ENCODE measurements at regions not wholly inside any gene's neighbourhood (a gene's known extent, or its start where the extent isn't known, plus 50 kb on each side); places are given as distances from the start of the nearest gene placed in this dataset. TPM values are rescaled to one million over a fixed set of nuclear protein-coding genes. Genes with fewer than 3 reads are reported as not detected.

GRCh38 chr3:159929171-159930141 is 59.2 kb upstream of the IL12A start:
- ATAC-seq (ENCODE audit: poor library complexity): peak; percentile 87
- intact Hi-C loops (cut with DNase I): no loop called here
- DNase-seq: no peak

- intact Hi-C loops (cut with DNase I): no loop called here
- ATAC-seq (ENCODE audit: poor library complexity) (no peak), DNase-seq (no peak)
Observed at GRCh38 chr3:159934216-159934615, 54.4 kb upstream of the IL12A start.

DNA sequence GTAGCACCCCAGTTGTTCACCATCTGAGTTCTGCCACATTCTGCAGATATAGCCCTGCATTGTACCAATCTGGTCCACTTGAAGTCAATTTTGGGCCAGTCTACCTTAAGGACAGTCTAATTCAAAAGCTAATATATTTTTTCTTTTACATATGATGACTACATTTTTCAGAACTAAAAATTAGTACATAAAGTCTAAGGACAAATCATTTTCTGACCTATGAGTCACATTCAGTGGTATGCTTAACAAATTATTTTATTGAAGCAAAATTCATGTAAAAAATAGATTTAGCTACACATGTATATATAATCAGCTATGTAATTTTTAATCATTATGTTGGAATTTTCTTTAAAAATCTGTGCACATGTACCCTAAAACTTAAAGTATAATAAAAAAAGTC is 52.1 kb upstream of the IL12A start:
- no peak for ATAC-seq (ENCODE audit: poor library complexity)
- intact Hi-C loops (cut with DNase I): no loop called here
- DNase-seq: no peak

DNA sequence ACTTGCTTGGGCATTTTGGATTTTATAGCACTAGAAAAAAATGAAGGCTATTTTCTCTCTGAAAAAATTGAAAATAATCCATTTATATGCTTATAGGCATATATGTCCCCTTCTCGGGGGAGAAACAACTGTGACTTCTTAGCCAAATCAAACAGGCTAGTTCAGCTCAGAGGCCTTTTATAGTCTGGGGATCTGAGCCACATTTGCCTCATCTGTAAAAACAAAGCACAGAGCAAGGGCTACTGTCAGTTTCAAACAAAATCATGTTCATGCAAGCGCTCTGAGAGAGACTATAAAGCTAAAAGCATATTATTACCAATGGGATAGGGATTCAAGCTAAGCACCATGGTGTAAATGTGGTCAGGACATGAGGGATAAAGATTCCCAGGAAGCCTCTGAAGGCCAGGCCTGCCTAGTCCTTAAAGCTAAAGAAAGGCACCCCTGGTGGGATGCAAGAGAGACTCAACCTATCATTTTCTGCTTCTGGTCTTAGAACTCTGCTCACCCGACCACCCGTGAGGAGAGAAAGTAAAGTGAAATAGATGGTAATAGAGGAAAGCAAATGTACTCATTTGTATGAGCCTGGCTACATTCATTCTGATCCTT is 51.0 kb upstream of the IL12A start:
- intact Hi-C loops (cut with DNase I): no loop called here
- ATAC-seq (ENCODE audit: poor library complexity): no peak
- no peak for DNase-seq

DNA sequence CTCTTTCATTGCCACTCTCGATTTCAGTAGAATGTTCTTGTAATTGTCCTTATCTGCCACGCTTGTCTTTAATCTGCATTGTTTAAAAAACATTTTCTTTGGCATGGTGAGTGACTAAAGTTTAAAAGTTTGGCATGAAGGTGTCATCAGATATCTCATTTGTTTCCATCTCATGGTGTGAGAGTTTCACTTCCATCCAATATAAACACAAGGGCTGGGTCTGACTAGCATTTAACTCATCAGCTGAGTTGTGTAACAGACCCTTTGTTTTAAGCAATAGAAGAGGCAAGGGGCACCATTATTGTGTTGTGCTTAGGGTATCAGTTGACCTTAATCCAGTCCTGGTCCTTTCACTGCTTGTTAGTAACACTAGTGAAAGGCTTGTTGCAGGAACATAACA is 49.9 kb upstream of the IL12A start:
- intact Hi-C loops (cut with DNase I): no loop called here

More for the DNA sequence above, 49.9 kb upstream of the IL12A start:
- no peak for ATAC-seq (ENCODE audit: poor library complexity)
- DNase-seq: no peak

Small RNAs in the stretch of these regions (microRNA-seq; reads per million reads assigned to microRNA genes)
- gene MIR3919: not detected
